ENCODE measurements at regions not wholly inside any gene's neighbourhood (a gene's known extent, or its start where the extent isn't known, plus 50 kb on each side); places are given as distances from the start of the nearest gene placed in this dataset.

DNA sequence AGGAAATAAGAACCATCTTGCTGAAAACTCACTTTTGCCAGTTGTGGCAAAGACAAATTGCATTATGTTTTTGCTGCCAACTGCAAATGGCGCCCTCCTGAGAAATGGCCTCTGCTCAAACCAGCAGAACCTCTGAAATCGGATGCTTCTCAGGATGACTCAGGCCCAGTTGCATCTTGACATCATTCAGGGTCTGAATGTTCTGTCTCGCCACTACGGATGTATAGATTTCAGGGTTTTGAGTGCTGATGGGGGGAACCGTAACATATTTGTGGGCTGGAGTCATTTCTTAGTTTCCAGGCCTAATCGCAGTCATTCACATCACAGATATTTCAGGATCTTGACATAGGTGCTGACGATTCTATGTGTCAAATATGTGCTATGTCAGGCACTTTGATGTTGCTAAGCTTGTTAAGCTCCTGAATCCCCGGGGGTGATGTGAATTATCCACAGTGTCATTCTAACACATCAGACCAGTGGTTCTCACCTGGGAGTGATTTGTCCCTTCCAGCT lies 207.1 kb downstream of the NFATC2 start:
- DNase-seq, result no peak

DNA sequence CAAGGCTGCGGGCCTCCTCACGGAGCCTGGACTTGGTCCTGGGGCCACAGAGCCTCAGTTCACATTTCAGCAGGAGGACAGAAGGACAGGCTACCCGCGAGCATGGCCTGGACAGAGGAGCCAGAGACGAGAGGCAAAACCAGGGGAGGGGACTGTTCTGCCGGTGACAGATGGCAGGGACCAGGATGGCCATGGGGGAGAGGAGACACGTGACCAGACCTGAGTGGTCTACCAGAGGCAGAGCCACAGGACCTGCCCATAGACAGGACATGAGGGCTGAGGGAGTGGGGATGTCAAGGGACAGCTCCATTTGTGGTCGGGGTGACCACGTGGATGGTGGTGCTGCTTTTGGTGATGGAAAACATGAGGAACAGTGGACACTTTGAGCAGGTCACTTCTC lies 207.9 kb downstream of the NFATC2 start:
- DNase-seq, result no peak

DNA sequence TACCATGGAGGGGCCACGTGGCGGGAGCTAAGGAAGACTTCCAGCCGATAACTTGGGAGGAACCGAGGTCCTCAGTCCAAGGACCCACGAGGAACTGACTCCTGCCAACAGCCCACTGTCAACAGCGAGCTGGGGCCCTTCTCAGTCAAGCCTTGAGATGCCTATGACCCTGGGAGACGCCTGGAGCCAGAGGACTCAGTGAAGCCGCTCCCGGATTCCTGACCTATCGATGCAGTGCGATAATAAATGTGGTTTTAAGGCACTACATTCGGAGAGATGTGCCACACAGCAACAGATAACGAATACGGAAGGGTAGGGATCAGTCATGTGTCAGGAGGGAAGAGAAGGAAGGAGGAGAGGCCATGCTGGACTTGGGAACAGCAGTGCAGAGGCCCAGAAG lies 208.5 kb downstream of the NFATC2 start:
- no peak for DNase-seq

DNA sequence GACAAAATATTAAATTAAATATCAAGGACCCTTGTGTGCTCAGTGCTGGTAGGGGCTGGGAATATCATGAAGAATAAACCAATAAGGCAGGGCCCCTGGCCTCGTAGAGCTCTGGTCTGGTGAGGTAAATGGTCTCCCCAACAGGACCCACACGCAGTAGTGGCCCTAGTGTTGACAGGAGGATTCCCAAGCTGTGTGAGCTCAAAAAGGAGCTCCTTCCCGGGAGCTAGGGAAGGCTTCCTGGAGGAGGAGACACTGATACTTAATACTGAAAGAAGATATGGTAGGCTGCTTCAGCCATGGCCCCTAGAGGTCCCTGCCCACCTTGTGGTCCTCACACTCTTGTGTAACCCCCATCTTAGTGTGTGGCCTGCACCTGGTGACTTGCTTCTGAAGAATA lies 209.1 kb downstream of the NFATC2 start:
- DNase-seq, result no peak

DNA sequence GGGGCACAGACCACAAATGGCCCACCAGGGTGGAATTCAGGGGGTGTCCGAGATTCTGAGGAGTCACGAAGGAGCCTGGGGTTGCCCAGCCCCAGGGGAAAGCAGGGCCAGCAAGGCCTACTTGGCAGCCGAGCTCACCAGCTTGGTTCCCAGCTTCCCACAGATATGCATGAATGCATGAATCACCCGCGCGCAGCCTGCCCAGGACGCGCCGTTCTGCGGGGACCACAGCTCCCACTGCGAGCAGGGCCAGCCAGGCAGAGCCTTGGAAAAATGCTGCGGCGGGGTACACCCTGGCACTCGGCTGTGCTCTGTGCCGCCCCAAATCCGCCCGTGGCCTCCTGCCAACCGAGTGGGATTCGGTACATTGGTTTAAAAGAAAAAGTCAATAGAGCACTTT lies 211.0 kb downstream of the NFATC2 start:
- DNase-seq, result no peak

DNA sequence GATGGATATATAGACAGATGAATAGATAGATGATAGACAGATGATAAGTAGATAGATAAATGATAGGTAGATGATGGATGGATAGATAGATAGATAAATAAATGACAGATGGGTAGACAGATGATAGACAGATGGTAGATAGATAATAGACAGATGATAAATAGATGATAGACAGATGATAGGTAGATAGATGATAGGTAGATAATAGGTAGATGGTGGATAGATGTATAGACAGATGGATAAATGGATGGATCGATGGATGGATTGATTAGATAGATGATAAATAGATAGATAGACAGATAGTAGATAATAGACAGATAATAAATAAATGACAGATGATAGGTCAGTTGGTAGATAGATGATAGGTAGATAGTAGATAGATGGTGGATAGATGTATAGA lies 212.7 kb downstream of the NFATC2 start:
- DNase-seq, result no peak

DNA sequence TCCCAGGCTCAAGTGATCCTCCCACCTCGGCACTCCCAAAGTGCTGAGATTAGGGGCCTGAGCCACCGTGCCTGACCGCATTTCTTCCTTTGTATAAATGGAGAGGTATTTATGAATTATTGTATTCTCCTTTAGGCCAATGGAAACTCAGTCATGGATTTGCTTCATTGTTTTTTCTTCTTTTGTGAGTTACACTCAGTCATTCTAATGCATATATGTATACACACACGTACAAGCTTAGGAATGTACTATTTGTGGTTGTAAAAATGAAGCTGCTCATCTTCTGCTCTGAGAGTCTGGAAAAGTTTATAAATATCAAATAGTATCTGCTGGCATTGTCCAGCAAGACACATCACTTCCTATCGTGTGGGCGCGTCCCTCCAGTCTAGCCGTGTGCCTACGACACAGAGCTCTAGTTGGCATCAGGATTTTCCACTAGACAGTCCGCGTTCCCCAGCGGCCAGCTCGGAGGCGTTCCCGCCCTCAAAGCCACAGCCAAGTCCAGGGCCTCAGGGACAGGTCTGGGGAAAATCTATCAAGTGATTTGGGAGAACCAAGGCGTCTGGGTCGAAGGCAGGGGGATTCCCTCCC lies 215.2 kb downstream of the NFATC2 start:
- DNase-seq, result no peak

DNA sequence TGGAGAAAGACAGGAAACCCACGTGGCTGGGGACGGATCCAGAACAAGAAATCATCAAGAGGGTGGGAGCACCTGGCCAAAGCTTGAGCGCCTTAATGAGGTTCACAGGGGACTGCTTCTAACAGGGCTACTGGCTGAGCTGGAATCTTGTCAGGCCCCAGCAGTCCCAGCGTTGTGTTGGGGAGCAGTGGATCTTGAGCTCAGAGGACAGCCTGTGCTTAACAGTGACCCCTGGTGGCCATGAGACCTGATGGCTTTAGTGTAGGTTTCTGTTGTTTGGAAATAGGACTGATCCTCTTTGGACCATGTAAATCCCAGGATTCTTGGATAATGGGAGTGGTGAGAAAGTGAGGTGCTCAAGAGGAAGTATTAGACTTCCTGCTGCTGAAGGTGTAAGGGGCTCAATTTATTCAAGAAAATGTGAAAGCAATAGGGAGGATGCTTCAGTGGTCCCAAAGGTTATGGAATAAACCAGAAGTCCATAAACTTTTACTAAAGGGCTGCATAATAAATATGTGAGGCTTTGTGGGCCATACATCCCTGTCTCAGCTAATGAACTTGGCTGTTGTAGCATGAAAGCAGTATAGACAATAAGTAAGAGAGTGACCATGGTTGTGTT lies 216.2 kb downstream of the NFATC2 start:
- no peak for DNase-seq

DNA sequence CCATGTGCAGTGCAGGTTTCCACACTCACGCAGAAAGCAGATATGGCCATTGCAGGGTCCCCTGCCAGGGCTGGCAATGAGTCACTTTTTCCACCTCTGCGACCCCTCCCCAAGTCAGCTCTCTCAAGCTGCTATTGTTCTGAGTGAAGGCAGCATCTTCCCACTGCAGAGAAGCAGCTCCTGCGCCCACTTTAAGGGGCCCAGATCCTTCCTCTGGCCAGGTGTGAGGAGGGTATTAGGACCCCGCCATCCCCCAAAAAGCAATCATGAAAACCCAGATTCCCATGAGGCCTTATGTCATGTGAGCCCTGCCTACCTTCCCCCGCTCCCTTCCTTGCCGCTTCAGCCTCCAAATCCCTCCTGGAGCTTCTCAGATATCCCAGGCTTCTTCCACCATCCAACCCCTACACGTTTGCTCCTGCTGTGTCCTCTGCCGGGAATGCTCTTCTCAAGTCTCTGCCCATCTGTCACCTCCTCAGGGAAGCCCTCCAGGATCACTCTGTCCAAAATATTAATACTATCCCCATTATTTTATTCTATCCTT lies 220.3 kb downstream of the NFATC2 start:
- no peak for DNase-seq

DNA sequence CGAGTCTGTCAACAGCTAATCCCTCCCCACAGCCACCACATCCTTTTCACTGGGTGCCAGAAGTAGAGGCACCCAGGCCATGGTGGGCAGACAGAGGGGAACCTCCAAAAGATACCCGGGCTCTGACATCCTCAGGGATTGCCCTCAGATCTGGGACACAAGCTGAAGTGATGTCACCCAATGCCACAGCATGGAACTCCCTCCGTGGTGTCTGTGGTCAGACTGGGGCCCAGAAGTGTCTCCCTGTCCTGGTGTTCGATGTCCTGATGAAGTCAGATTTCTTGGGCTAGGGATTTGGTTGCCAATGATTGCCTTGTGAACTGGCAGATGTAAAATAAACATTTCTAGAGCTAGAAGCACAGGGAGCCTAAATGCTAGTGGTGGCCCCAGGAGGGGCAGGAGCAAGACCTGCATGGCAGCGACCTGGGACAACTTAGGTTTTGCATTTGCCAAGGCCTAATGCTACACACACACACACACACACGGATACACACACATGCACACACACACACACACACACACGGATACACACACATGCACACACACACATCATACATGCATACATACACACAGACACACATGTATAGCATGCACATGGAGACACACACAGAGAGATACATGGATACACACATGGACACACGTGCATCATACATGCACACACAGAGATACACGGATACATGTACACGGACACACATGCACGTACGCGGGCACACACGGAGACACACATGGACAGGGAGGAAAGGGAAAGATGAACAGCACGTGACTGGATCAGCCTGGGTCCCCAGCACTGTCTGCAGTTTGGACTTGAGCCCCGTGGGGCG lies 221.0 kb downstream of the NFATC2 start:
- no peak for DNase-seq

DNA sequence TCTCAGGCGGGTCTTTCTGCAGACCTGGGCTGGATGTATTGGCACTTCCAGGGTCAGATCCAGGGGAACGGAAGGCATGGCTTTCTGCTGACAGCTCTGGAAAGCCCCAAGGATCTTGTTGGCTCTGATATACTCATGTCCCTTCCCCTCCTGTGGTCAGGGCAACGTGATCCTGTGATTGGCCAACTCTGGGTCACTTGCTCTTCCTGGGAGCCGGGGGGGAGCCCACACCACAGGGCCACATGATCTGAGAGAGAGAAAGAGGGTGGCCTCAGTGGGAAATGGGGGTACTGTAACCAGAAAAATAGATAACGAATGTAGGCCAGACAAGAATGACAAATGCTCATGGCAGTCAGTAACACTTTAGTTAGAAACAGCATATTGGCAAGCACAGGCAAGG lies 223.0 kb downstream of the NFATC2 start:
- DNase-seq, result no peak

DNA sequence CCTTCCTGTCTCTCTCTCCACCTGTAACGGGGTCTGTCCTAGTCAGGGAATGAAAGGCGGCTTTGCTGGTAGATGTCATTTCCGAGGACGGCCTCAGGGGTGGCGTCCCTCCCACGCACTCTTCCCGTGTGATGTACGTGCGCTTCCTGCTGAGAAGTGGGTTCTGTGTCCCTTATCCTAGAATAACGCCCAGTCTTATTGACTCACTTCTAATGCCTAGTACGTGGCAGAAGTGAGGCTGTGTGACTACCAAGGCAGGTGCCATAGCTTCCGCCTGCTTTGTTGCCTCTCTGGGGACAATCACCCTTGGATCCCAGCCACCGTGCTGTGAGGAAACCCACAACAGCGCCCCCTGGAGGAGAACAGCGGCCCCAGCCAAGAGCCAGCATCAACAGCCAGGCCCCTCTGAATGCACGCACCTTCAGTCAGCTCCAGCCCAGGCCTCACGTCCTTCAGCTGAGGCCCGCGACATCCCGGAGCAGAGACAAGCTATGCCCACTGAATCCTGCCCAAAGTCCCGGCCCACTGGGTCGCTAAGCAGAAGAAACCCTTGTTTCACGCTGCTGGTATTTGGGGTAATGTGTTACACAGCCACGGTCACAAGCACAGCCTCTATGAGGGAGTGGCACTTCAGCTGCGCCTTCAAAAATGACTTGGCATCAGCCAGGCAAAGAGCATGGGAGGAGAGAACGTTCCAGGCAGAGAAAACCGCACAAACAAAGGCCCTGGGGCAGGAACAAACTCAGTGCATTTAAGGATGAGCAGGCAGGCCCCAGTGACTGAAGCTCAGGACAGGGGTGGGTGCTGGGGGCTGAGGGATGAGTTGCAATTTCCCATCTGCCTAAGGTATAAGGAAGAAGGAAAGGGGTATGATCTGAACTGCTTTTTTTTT lies 224.2 kb downstream of the NFATC2 start:
- DNase-seq, result peak in 1 of 2 donors; percentile 3

DNA sequence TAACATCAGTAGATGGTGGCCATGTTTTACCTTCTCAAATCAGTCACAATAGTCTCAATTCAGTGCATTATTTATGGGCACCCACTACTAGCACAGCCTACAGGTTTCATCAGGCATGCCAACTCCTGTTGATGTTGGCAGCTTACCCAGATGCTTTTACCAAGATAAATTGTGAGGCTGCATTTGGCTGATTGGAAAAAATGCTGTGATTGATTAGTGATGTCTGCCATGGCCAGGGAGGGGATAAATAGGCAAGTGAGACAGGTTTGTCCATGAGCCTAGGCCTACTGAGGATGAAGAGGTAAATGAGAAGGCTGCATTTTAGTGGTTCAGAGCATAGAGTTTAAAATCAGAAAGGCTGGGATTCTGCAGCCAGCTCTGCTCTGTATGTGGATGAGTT lies 227.1 kb downstream of the NFATC2 start:
- DNase-seq, result no peak

DNA sequence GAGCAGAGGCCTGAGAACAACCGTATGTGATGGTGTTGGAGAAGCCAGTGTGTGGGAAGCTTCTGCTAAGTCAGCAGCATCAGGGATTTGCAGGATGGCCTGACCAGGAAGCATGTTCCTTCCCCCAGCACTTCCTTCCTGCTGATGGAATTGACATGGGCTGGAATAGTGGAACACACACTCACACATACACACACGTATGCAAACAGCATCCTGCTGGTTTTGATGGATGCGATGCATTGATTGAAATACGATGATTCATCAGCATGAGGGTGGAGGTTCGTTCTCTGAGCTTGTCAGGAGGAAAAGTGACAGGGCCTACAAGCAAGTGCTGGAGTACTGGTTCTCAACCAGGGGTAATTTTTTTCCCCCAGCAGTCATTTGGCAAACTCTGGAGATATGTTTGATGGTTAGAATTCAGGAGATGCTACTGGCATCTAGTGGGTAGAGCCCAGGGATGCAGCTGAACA lies 229.1 kb downstream of the NFATC2 start:
- no peak for DNase-seq

DNA sequence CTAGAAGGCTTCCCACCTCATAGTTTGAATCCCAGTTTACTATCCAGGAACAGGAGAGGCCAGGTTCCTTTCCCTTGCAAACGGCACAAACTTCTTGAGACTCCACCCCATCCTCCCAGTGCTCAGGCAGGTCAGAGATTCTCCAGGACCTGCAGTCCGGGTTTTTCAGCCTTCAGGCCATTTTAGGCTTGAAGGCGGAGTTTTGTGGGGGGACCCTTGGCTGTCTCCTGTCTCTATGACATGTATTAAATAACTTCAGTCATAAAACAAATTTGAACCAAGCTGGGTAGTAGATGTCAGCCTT lies 230.1 kb downstream of the NFATC2 start:
- no peak for DNase-seq

DNA sequence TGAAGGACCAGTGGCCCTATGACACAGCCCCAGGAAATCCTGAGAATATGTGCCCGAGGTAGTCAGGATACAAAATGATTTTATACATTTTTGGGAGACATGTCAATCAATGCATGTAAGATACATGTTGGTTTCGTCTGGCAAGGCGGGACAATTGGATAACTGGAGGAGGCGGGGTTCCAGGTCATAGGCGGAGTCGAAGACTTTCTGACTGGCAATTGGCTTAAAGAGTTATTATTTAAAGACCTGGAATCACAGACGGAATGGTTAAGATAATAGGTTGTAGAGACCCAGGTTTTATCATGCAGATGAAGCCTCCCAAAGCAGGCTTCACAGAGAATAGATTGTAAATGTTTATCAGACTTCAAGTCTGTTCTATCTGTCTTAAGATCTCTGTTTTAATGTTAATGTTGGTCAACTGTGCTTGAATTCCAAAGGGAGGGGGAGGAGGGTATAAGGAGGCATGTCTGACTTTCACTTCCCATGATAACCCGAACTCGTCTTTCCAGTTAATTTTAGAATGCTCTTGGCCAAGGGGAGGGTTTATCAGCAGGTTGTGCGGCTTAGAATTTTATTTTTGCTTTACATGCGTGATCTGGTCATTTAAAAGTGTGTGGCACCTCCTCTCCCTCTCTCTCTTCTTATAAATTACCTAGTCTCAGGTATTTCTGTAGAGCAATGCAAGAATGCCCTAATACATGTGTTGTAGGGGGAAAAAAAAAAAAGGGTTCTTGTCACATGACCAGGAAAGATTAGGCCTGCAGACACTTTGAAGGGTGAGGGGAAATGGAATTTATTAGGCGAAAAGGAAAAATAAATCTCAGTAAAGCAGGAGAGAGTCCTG lies 230.7 kb downstream of the NFATC2 start:
- DNase-seq, result peak in 1 of 2 donors; percentile 9

DNA sequence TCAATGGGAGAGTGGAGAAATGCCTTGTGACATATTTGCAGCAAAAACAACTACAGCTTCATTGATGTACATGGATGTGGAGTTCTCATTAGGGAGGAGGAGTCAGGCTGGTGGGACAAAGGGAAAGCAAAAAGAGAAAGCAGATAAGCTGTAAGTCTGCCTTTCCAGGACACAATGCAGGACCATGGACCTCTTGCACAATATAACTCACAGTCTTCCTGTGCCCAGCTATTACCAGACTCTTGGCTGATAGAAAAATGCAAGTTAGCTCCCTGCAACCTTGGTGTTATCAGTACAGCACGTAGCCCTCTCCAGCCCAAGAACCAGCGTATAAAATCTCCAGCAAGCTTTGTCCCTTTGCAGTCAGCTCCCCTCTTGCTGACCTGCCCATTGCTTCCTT lies 232.3 kb downstream of the NFATC2 start:
- no peak for DNase-seq

DNA sequence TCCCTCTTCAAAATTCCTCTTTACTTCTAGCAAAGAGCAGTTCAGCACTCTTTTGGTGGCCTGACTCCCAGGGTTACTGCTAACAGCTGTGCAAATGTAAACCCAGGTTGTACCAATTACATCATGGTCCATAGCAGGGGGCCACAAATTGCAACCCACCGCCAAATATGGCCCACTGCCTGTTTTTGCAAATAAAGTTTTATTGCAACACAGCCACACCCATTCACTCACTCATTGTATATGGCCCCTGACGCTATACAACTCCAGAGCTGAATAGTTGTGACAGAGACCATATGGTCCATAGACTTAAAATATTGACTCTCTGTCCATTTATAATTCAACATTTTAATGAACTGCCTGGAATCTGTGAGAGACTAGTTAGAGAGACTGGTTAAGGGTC lies 233.4 kb downstream of the NFATC2 start:
- no peak for DNase-seq

DNA sequence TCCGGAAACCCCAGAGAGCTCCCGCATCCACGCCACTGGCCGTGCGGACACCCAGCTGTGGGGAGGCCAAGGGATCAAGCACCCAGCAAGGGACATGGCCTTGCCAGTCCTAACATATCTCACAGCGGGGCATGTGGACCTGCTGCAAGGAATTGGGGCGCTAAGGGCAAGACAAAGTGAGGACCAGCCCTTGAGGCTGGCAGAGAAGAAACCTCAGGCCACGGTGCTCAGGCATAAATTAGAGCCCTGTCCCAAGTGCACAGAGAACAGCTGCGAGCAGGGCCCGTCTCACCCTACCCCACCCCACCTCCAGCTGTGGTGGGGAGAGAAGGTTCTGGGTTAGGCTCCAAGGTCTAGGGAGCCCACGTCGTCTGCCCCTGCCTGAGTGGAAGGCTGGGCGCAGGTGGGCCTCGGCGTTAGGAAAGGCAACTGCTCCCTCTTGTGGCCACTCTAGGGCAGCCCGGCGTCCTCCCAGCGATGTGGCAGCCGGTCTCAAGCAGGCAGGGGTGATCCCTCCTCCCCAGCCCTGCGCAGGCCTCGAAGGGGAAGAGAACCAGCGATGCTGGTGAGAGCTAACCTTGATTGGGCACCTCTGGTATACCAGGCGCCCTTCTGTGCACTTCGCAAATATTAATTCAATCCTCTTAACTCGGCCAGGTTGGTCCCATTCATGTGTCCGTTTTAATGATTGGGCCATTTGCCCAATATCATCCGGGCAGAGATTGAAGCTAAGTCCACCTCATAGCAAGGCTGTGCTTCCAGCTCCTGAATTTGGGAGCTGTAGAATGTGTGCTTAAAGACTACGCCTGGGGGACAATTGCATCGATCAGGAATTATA lies 235.8 kb downstream of the NFATC2 start:
- peak; percentile 39 to 74 for DNase-seq

DNA sequence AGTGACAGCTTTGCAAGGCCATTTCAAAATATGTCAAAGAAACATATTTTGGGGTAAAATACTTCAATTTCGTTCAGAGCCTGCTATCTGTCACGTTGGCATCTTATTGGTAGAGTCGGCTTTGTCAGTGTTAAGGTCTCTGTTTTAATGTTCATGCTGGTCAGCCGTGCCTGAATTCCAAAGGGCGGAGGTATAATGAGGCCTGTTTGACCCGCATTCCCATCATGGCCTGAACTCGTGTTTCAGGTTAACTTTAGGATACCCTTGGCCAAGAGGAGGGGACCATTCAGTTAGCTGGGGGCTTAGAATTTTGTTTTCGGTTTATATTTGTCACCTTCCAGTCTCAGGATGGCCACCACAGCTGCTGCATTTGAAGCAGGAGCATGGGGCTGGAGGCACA lies 236.4 kb downstream of the NFATC2 start:
- DNase-seq, result no peak

Data from hippocampal formation (tissue), 2 donors.